Ishikawa (cell line): ENCODE measurements at regions not wholly inside any gene's neighbourhood (a gene's known extent, or its start where the extent isn't known, plus 50 kb on each side); places are given as distances from the start of the nearest gene placed in this dataset.

Source experiments
- CEBPB ChIP-seq: IDR thresholded peaks from 2 replicates; pipeline ENCODE4 v1.6.1; 2012
- CREB1 ChIP-seq: IDR thresholded peaks from 2 replicates; pipeline ENCODE4 v1.6.1; 2012; ENCODE audit warnings: low read depth
- EGR1 ChIP-seq: IDR thresholded peaks from 2 replicates; pipeline ENCODE4 v1.6.1; 2012
- EP300 ChIP-seq: IDR thresholded peaks from 2 replicates; pipeline ENCODE4 v1.6.1; 2012; ENCODE audit warnings: borderline replicate concordance
- FOXM1 ChIP-seq: IDR thresholded peaks from 2 replicates; pipeline ENCODE4 v1.6.1; 2012; ENCODE audit warnings: low read depth, borderline replicate concordance
- NFIC ChIP-seq: IDR thresholded peaks from 2 replicates; pipeline ENCODE4 v1.6.1; 2012
- RAD21 ChIP-seq: IDR thresholded peaks from 2 replicates; pipeline ENCODE4 v1.6.1; 2012; ENCODE audit warnings: low read depth
- TAF1 ChIP-seq: IDR thresholded peaks from 2 replicates; pipeline ENCODE4 v1.6.1; 2012; ENCODE audit warnings: low read depth, mild to moderate bottlenecking
- TCF12 ChIP-seq: IDR thresholded peaks from 2 replicates; pipeline ENCODE4 v1.6.1; 2012; ENCODE audit warnings: low read depth
- TEAD4 ChIP-seq: IDR thresholded peaks from 2 replicates; pipeline ENCODE4 v1.6.1; 2012
- YY1 ChIP-seq: IDR thresholded peaks from 2 replicates; pipeline ENCODE4 v1.6.1; 2012; ENCODE audit warnings: low read depth
- ZBTB7A ChIP-seq: IDR thresholded peaks from 2 replicates; pipeline ENCODE4 v1.6.1; 2012; ENCODE audit warnings: low read depth
- TF ChIP-seq, protein P1 (sequence below): IDR thresholded peaks from 2 replicates; pipeline ENCODE4 v1.6.1; 2012
- TF ChIP-seq, protein P2 (sequence below): IDR thresholded peaks from 2 replicates; pipeline ENCODE4 v1.6.1; 2012
- TF ChIP-seq, protein P3 (sequence below): IDR thresholded peaks from 2 replicates; pipeline ENCODE4 v1.6.1; 2012; ENCODE audit warnings: low read depth, mild to moderate bottlenecking

DNA sequence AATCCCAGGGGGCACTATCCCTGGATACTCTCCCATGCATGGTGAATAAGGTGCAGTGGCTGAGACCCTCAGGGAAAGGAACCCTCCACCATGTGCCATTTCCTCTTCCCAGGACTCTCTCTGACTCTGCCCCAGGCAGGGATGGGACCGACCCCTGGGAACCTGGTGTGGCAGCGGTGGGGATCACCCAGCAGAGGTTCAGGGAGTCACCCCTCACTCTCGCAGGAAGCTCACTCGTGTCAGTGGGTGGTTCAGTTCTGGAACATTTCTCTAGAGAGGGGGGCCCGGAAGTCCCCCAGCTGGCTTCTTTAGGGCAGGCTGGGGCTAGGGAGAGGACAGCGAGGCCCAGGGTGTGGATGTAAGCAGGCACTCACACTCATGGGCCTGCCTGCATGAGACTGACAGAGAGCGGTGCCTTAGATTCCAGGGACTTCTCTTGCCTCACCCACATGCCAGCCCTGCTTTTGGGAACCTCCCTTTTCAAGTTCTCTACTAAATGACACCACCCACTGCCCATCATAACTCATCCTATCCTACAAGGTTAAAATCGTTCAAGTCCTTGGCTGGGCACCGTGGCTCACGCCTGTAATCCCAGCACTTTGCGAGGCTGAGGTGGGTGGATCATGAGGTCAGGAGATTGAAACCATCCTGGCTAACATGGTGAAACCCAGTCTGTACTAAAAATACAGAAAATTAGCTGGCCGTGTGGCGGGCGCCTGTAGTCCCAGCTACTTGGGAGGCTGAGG lies 109.7 kb upstream of the SDK2 start:
- no peak for TF ChIP-seq TCF12
- TF ChIP-seq YY1 = no peak
- TF ChIP-seq, protein P1, sequence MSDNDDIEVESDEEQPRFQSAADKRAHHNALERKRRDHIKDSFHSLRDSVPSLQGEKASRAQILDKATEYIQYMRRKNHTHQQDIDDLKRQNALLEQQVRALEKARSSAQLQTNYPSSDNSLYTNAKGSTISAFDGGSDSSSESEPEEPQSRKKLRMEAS = no peak
- TF ChIP-seq EGR1 = no peak
- TF ChIP-seq RAD21 = no peak
- no peak for TF ChIP-seq TAF1
- TF ChIP-seq NFIC = no peak
- TF ChIP-seq EP300 = no peak
- TF ChIP-seq, protein P2, sequence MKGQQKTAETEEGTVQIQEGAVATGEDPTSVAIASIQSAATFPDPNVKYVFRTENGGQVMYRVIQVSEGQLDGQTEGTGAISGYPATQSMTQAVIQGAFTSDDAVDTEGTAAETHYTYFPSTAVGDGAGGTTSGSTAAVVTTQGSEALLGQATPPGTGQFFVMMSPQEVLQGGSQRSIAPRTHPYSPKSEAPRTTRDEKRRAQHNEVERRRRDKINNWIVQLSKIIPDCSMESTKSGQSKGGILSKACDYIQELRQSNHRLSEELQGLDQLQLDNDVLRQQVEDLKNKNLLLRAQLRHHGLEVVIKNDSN = no peak
- TF ChIP-seq CEBPB = no peak
- TF ChIP-seq CREB1 = no peak
- TF ChIP-seq, protein P3, sequence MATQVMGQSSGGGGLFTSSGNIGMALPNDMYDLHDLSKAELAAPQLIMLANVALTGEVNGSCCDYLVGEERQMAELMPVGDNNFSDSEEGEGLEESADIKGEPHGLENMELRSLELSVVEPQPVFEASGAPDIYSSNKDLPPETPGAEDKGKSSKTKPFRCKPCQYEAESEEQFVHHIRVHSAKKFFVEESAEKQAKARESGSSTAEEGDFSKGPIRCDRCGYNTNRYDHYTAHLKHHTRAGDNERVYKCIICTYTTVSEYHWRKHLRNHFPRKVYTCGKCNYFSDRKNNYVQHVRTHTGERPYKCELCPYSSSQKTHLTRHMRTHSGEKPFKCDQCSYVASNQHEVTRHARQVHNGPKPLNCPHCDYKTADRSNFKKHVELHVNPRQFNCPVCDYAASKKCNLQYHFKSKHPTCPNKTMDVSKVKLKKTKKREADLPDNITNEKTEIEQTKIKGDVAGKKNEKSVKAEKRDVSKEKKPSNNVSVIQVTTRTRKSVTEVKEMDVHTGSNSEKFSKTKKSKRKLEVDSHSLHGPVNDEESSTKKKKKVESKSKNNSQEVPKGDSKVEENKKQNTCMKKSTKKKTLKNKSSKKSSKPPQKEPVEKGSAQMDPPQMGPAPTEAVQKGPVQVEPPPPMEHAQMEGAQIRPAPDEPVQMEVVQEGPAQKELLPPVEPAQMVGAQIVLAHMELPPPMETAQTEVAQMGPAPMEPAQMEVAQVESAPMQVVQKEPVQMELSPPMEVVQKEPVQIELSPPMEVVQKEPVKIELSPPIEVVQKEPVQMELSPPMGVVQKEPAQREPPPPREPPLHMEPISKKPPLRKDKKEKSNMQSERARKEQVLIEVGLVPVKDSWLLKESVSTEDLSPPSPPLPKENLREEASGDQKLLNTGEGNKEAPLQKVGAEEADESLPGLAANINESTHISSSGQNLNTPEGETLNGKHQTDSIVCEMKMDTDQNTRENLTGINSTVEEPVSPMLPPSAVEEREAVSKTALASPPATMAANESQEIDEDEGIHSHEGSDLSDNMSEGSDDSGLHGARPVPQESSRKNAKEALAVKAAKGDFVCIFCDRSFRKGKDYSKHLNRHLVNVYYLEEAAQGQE = no peak
- TF ChIP-seq TEAD4 = no peak
- no peak for TF ChIP-seq ZBTB7A
- TF ChIP-seq FOXM1 = no peak

DNA sequence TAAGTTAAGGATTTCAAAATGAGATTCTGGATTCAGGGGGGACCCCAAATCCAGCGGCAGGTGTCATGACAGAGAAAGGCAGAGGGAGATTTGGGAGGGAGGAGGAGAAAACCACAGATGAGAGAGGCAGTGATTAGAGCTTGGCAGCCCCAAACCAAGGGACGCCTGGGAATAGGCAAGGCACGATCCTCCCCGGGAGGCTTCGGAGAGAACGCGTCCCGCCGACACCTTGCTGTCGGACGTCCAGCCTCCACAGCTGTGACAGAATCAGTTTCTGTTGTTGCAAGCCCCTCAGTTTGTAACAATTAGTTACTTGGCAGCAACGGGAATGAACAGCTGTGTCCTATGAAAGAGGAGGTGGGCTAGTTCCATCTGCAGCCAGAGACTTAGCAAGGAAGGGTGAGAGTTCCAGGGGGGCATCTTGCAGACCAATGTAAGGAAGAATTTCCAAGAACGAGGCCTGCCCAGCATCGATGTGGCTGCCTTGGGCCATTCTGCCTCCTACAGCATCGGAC lies 110.7 kb upstream of the SDK2 start:
- TF ChIP-seq TEAD4 (no peak), EP300 (no peak), EGR1 (no peak), CREB1 (no peak), TCF12 (no peak), ZBTB7A (no peak), NFIC (no peak), TAF1 (no peak), CEBPB (no peak), FOXM1 (no peak), YY1 (no peak)
- TF ChIP-seq, protein P1 = no peak
- TF ChIP-seq, protein P3 = no peak
- TF ChIP-seq, protein P2 = no peak

DNA sequence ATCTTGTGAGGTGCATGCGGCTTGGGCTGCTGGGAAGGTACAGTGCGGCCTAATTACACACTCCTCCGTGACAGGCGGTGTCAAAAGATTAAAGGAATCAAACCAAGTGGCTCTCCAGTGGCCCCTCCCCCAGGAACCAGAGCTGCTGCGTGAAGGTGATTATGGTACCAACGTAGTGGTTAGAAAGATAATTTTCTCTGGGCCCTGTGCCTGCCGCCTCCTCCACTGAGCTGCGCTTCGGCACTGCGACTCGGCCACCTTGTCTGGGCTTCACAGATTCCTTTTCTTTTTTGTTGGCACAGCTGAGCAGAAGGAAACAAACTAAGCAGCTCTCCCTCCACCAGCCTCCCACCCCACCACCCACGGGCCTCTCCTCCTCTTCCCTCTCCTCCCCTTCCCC lies 113.2 kb upstream of the SDK2 start:
- TF ChIP-seq RAD21 (no peak), CREB1 (no peak), CEBPB (no peak), ZBTB7A (no peak), YY1 (no peak), TAF1 (no peak), EP300 (no peak), TEAD4 (no peak), EGR1 (no peak), NFIC (no peak), FOXM1 (no peak), TCF12 (no peak)
- TF ChIP-seq, protein P3 = no peak
- TF ChIP-seq, protein P1 = no peak
- TF ChIP-seq, protein P2 = no peak
